LNCaP clone FGC (cell line): ENCODE measurements at regions not wholly inside any gene's neighbourhood (a gene's known extent, or its start where the extent isn't known, plus 50 kb on each side); places are given as distances from the start of the nearest gene placed in this dataset.

Experiments used
- DNase-seq: peaks from one replicate; pipeline ENCODE4 v3.0.0-alpha.2; 2011; ENCODE audit warnings: low read depth
- H3K4me3 ChIP-seq: 2 replicates; pipeline ENCODE4 v1.5.1; 2011; ENCODE audit warnings: mild to moderate bottlenecking, low read depth, low read length, control low read depth
- CTCF ChIP-seq: IDR thresholded peaks from 2 replicates; pipeline ENCODE4 v1.5.1; 2012; ENCODE audit warnings: mild to moderate bottlenecking; ENCODE audit not compliant: control insufficient read depth, insufficient read depth; ENCODE audit errors: extremely low read depth

- no peak for DNase-seq
- H3K4me3 ChIP-seq: no peak overlapping the region
- TF ChIP-seq CTCF: no peak
Observed at GRCh38 chr10:108836362-108836761, 1086.9 kb downstream of the XPNPEP1 start.

GRCh38 chr10:108822026-108822425 lies 1101.3 kb downstream of the XPNPEP1 start:
- no peak for DNase-seq
- no peak overlapping the region for H3K4me3 ChIP-seq
- no peak for TF ChIP-seq CTCF

- no peak for TF ChIP-seq CTCF
- H3K4me3 ChIP-seq: no peak overlapping the region
- DNase-seq: no peak
Observed at GRCh38 chr10:108819302-108819701, 1104.0 kb downstream of the XPNPEP1 start.

GRCh38 chr10:108817584-108817983 lies 1105.7 kb downstream of the XPNPEP1 start:
- H3K4me3 ChIP-seq: no peak overlapping the region
- no peak for DNase-seq
- no peak for TF ChIP-seq CTCF

- DNase-seq: no peak
- no peak for TF ChIP-seq CTCF
- no peak overlapping the region for H3K4me3 ChIP-seq
Observed at GRCh38 chr10:108817135-108817534, 1106.2 kb downstream of the XPNPEP1 start.

GRCh38 chr10:108812906-108813305 lies 1110.4 kb downstream of the XPNPEP1 start:
- H3K4me3 ChIP-seq: no peak overlapping the region
- DNase-seq: no peak
- TF ChIP-seq CTCF: no peak

GRCh38 chr10:108812296-108812695 lies 1111.0 kb downstream of the XPNPEP1 start:
- no peak for DNase-seq
- H3K4me3 ChIP-seq: no peak overlapping the region
- no peak for TF ChIP-seq CTCF
